ENCODE measurements at regions not wholly inside any gene's neighbourhood (a gene's known extent, or its start where the extent isn't known, plus 50 kb on each side); places are given as distances from the start of the nearest gene placed in this dataset.

GRCh38 chr20:7817286-7817685, 123.0 kb downstream of the HAO1 start:
- no peak for DNase-seq (ENCODE audit: low read depth in 3 of 3, low spot score in 2 of 3)

DNA sequence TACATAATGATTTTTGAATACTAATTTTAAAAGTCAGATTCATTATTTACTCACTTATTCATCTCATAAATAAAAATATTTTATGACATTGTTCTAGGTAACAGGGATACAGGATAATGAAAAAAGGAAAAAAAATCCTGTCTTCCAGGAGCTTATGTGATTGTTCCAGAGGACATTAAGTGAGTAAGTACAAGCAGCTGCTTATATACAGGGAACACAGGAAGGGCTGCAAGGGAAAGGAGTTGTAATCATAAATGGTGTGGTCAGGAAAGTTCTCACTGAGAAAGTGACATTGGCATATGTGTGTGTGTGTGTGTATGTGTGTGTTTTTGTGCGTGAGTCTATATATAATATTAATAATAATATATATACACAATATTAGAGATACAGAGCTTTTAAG, 121.8 kb downstream of the HAO1 start:
- no peak for DNase-seq (ENCODE audit: low read depth in 3 of 3, low spot score in 2 of 3)

- DNase-seq (ENCODE audit: low read depth in 3 of 3, low spot score in 2 of 3), result no peak
Observed at GRCh38 chr20:7820897-7821296, 119.4 kb downstream of the HAO1 start.

GRCh38 chr20:7822772-7823171, 117.5 kb downstream of the HAO1 start:
- no peak for DNase-seq (ENCODE audit: low read depth in 3 of 3, low spot score in 2 of 3)

GRCh38 chr20:7828437-7828836, 111.8 kb downstream of the HAO1 start:
- DNase-seq (ENCODE audit: low read depth in 3 of 3, low spot score in 2 of 3), result no peak

DNA sequence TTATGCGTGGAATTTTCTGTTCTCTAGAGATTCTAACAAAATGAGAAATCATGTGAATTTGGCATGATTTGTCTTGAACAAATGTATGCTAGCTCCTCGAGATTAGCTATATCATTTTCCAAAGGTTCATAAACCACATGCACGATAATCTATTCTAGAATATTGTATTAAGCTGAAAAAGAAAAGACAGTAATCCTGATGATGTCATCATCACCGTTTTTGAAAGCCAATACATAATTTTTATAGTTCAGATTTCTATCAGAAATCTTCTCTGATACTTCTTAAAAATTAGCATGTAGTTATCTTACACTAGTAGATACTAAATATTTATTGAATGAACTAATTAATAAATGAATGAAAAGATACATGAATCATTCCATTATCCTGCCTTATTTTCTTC, 111.2 kb downstream of the HAO1 start:
- no peak for DNase-seq (ENCODE audit: low read depth in 3 of 3, low spot score in 2 of 3)

DNA sequence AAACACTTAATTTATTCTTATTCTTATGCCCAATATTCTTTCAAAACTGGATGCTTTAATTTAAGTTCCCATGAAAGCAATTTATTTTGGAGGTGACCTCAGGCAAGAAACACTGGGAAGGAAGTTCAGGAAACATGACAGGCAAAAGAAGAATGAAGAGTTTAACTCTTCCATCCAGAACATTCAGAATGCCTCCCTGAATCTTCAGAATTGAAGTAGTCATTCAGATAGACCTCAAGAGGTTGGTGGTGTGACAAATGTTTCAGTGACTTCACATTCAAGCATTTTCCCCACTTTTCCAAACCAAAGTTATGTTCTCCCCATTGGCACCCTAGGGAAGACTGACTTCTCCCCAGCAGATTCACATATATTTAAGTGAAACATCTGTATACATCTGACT, 110.5 kb downstream of the HAO1 start:
- no peak for DNase-seq (ENCODE audit: low read depth in 3 of 3, low spot score in 2 of 3)
